Uterus (tissue), 3 donors: ENCODE measurements at regions not wholly inside any gene's neighbourhood (a gene's known extent, or its start where the extent isn't known, plus 50 kb on each side); places are given as distances from the start of the nearest gene placed in this dataset.

Experiments used
- DNase-seq, 2 donors: peaks; one replicate each; pipeline ENCODE4 v3.0.0-alpha.2; 2019 to 2020
- H3K27ac ChIP-seq, 2 donors: fragments of 200-600 bp; sonication (generic); 1 replicate in 1 of 2; 2 replicates in 1 of 2; pipeline ENCODE4 v1.5.1; 2016 to 2018
- H3K27me3 ChIP-seq, 2 donors: fragments of 200-600 bp; sonication (generic); one replicate each; pipeline ENCODE4 v1.5.1; 2018 to 2019; ENCODE audit warnings: control low read depth in 1 of 2
- H3K36me3 ChIP-seq, 2 donors: fragments of 200-600 bp; sonication (generic); one replicate each; pipeline ENCODE4 v1.5.1; 2019; ENCODE audit warnings: control low read depth in 1 of 2
- H3K4me1 ChIP-seq, 2 donors: fragments of 200-600 bp; sonication (generic); one replicate each; pipeline ENCODE4 v1.5.1; 2018 to 2019; ENCODE audit warnings: control low read depth in 1 of 2
- H3K4me3 ChIP-seq, 2 donors: fragments of 200-600 bp; sonication (generic); 1 replicate in 1 of 2; 2 replicates in 1 of 2; pipeline ENCODE4 v1.5.1; 2018 to 2019; ENCODE audit warnings: mild to moderate bottlenecking in 1 of 2
- H3K9me3 ChIP-seq, 2 donors: fragments of 200-600 bp; sonication (generic); one replicate each; pipeline ENCODE4 v1.5.1; 2019; ENCODE audit warnings: control low read depth in 1 of 2
- POLR2A ChIP-seq, 2 donors: fragments of 450-650 bp; IDR thresholded peaks; one replicate each; pipeline ENCODE4 v1.6.1; 2016; ENCODE audit warnings: antibody characterized with exemption in 2 of 2, mild to moderate bottlenecking in 1 of 2, moderate library complexity in 1 of 2
- intact Hi-C: fragments of 100-400 bp; cut with DNase I; formaldehyde crosslinking; loops from one replicate; pipeline ENCODE4 v1.15.1; 2023; ENCODE audit warnings: low total_unique reads
- TF ChIP-seq, protein P1 (sequence below), 4 experiments: fragments of 200-600 bp in 2 of 4; fragments of 450-650 bp in 2 of 4; sonication (generic) in 2 of 4; IDR thresholded peaks; one replicate each; pipeline ENCODE4 v1.5.1; 2016 to 2019; ENCODE audit warnings: antibody characterized with exemption in 4 of 4, mild to moderate bottlenecking in 2 of 4, moderate library complexity in 1 of 4
- donor health status: DM: yes; HTN: yes; CAD: no.

DNA sequence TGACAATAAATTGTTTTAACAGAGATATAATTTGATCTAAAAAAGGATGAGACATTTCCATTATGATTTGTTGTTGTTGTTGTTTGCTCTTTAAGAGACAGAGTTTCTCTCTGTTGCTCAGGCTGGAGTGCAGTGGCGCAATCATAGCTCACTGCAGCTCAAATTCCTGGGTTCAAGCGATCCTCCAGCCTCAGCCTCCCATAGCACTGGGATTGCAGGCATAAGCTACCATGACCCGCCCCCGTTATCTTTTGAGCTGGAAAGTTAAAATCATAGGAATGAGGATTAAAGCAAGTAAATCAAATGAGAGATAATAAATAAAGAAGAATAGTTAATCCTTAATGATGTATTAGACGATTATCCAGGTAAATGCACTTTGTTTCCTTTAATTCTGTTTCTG, 224.4 kb upstream of the SMIM31 start:
- Histone ChIP-seq H3K27me3 (no peaks in the 10 kb centered on the region), H3K9me3 (no peaks in the 10 kb centered on the region), H3K4me3 (no peak overlapping the region), H3K4me1 (no peaks in the 10 kb centered on the region), H3K36me3 (no peaks in the 10 kb centered on the region), H3K27ac (no peak overlapping the region)
- DNase-seq = no peak
- intact Hi-C loops = no loop called here
- TF ChIP-seq POLR2A (IDR thresholded peaks at IDR 0.05) = no peak
- TF ChIP-seq, protein P1, sequence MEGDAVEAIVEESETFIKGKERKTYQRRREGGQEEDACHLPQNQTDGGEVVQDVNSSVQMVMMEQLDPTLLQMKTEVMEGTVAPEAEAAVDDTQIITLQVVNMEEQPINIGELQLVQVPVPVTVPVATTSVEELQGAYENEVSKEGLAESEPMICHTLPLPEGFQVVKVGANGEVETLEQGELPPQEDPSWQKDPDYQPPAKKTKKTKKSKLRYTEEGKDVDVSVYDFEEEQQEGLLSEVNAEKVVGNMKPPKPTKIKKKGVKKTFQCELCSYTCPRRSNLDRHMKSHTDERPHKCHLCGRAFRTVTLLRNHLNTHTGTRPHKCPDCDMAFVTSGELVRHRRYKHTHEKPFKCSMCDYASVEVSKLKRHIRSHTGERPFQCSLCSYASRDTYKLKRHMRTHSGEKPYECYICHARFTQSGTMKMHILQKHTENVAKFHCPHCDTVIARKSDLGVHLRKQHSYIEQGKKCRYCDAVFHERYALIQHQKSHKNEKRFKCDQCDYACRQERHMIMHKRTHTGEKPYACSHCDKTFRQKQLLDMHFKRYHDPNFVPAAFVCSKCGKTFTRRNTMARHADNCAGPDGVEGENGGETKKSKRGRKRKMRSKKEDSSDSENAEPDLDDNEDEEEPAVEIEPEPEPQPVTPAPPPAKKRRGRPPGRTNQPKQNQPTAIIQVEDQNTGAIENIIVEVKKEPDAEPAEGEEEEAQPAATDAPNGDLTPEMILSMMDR (IDR thresholded peaks at IDR 0.05) = no peak

DNA sequence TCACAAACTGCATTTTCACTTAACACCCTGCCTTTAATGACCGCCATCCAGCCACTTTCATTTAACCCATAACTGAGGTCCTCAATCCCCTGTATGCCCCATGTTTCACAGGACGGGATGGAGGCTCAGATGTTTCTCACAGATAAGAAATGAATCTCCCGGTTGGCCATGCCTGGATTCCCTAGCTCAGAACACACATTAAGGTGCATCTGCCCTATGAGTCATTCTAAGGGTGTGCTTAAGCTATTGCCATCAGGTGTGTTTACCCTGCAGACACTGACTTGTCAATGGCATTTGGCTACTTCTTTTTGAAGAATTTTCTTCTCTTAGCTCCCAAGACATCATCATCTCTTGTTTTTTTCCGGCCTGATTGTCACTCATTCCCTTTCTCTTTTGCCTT, 222.6 kb upstream of the SMIM31 start:
- intact Hi-C loops = no loop called here
- Histone ChIP-seq H3K36me3 (no peaks in the 10 kb centered on the region), H3K9me3 (no peaks in the 10 kb centered on the region), H3K4me3 (no peak overlapping the region), H3K4me1 (no peaks in the 10 kb centered on the region), H3K27ac (no peak overlapping the region), H3K27me3 (no peaks in the 10 kb centered on the region)
- TF ChIP-seq, protein P1 (IDR thresholded peaks at IDR 0.05) = no peak
- TF ChIP-seq POLR2A (IDR thresholded peaks at IDR 0.05) = no peak
- DNase-seq = no peak

DNA sequence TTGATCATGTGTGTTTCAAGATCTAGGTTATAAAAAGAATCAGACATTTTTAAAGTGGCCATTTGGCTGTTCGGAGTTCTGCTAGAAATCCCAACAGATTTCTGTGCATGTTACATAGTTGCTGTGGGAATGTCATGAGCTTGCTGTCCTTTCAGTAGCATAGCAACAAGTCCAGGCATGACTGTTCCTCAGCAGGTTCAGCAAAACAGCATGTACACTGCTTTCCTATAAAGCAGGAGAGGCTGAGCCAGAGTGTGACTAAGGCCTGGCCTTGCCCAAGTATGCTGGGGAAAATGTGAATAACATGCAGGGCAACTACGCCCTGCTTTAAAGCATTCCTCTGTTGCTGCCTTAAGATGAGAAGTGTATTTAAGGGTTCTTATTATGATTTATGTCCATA, 217.1 kb upstream of the SMIM31 start:
- intact Hi-C loops = no loop called here
- H3K27me3 ChIP-seq = no peaks in the 10 kb centered on the region
- no peak for TF ChIP-seq POLR2A (IDR thresholded peaks at IDR 0.05)
- TF ChIP-seq, protein P1 (IDR thresholded peaks at IDR 0.05) = no peak
- no peaks in the 10 kb centered on the region for H3K4me1 ChIP-seq
- no peak overlapping the region for H3K27ac ChIP-seq
- DNase-seq = no peak
- H3K36me3 ChIP-seq = no peaks in the 10 kb centered on the region
- H3K9me3 ChIP-seq = no peaks in the 10 kb centered on the region
- H3K4me3 ChIP-seq = no peak overlapping the region

DNA sequence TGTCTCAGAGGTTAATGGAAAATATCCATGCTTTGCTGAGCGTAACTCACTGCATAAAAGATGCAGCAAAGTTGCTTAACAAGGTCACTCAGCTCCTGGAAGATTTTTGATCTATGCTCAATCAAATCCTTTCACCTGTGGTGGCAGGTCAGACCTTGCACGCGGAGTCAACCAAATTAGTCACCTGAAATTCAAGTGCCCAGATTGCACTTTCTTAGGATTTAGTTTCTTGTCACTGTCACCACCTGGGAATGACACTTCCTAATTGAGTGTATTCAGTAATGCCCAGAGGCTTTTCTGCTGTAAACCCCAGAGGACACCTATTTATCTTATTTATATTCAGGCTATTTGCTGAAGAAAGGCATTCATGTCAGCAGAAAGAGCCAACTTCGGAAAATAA, 215.8 kb upstream of the SMIM31 start:
- H3K9me3 ChIP-seq = no peaks in the 10 kb centered on the region
- TF ChIP-seq, protein P1 (IDR thresholded peaks at IDR 0.05) = no peak
- no peak for TF ChIP-seq POLR2A (IDR thresholded peaks at IDR 0.05)
- H3K27ac ChIP-seq = no peak overlapping the region
- DNase-seq = no peak
- H3K36me3 ChIP-seq = no peaks in the 10 kb centered on the region
- H3K4me3 ChIP-seq = no peak overlapping the region
- H3K4me1 ChIP-seq = no peaks in the 10 kb centered on the region
- no peaks in the 10 kb centered on the region for H3K27me3 ChIP-seq
- intact Hi-C loops = no loop called here

DNA sequence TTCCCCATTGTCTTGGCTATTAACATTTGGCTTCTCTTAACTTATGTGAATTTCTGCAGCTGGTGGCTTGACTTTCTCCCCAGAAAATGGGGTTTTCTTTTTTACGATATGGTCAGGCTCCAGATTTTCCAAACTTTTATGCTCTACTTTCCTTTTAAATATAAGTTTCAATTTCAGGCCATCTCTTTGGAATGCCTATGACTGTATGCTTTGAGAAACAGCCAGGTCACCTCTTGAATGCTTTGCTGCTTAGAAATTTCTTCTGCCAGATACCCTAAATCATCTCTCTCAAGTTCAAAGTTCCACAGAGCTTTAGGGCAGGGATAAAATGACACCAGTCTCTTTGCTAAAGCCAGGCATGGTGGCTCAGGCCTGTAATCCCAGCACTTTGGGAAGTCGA, 212.9 kb upstream of the SMIM31 start:
- TF ChIP-seq POLR2A (IDR thresholded peaks at IDR 0.05) = no peak
- TF ChIP-seq, protein P1 (IDR thresholded peaks at IDR 0.05) = no peak
- H3K27me3 ChIP-seq = no peaks in the 10 kb centered on the region
- no peaks in the 10 kb centered on the region for H3K9me3 ChIP-seq
- no peak overlapping the region for H3K27ac ChIP-seq
- H3K36me3 ChIP-seq = no peaks in the 10 kb centered on the region
- H3K4me1 ChIP-seq = no peaks in the 10 kb centered on the region
- H3K4me3 ChIP-seq = no peak overlapping the region
- no peak for DNase-seq
- intact Hi-C loops = no loop called here
